Stimulated activated CD8-positive, alpha-beta memory T cell treated with anti-CD3 and anti-CD28 coated beads, Interleukin-12 subunit alpha, Interleukin-12 subunit beta, amount 100 ng/mL, for 1 hour (primary cell): ENCODE measurements at regions not wholly inside any gene's neighbourhood (a gene's known extent, or its start where the extent isn't known, plus 50 kb on each side); places are given as distances from the start of the nearest gene placed in this dataset.

ENCODE experiments used
- DNase-seq: peaks from one replicate; pipeline ENCODE4 v3.0.0-alpha.2; 2020; ENCODE audit warnings: low read depth

DNA sequence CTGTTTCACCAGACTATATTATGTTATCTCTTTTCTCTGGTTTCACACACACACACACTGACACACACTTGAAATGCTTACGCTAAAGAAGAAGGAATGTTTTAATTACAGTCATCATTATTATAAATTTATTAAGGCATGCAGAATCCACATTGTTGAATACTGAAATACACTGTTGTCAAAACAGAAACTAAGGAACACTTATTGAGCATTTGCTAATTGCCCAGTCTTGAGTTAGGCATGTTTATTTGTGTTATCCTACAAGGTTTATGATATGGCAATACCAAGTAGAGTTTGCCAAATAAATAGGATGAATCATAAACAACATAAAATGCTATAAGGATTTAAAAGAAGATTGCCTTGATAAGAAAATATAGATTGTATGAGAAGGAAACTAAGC lies 917.0 kb upstream of the PIK3C3 start:
- DNase-seq, result no peak

DNA sequence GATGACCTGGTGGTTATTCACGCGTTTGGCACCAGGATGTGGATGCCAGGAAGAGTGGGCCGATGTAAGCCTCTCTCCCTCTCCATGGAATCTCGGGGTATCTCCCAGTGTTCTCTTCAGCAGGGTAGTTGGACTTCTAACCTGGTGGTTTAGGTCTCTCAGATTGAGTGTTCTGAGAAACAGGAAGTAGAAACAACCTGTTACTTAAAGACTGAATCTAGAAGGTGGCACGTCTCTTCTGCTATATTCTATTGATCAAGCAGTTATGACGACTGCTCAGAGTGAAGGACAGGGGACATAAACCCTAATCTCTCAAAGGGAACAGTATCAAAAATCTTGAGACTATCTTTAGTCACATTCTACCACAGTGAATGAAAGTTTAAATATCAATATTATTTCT lies 918.7 kb upstream of the PIK3C3 start:
- no peak for DNase-seq

- DNase-seq, result no peak
Measured at GRCh38 chr18:41034413-41034812, 920.6 kb upstream of the PIK3C3 start.

DNA sequence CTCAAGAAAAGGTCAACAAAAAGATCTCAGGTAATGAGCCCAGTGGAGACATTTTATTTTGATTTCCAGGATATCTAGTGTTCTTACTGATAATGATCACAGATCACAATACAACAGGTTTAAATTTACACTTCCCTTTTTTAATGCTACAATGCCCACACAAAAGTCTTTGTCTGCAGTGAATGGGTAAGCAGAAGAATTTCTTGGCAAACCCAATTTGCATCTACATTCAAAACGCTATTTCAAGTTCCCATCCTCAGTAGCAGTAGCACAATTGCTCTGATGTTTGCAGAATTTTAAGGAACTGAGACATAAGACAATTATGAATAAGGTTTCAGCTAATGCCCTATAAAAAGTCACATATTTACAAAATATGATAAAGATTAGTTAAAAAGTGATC lies 929.4 kb upstream of the PIK3C3 start:
- DNase-seq, result no peak

GRCh38 chr18:41024792-41025191 lies 930.2 kb upstream of the PIK3C3 start:
- DNase-seq, result no peak

DNA sequence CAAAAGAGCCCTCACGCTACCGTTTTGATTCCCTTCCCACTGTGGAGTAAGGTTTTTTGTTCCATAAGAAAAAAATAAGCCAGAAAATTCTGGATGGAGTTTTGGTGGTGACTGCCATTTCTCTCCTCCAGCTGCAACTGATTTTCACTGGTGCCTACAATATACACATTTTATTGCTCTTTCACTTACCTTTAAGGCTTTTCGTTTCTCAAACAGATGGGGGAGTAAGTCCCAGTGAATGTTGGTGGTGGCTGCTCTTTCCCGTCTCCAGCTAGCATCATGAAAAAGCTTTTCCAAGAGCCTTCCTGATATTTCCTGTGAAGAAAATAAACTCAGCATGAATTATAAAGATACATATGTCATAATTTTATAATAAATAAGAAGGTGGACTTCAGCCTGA lies 932.5 kb upstream of the PIK3C3 start:
- no peak for DNase-seq

GRCh38 chr18:41021089-41021488 lies 933.9 kb upstream of the PIK3C3 start:
- DNase-seq, result no peak

GRCh38 chr18:41012194-41012593 lies 942.8 kb upstream of the PIK3C3 start:
- no peak for DNase-seq

- no peak for DNase-seq
Measured at GRCh38 chr18:41009926-41010325, 945.1 kb upstream of the PIK3C3 start.

GRCh38 chr18:41004324-41004723 lies 950.7 kb upstream of the PIK3C3 start:
- no peak for DNase-seq

DNA sequence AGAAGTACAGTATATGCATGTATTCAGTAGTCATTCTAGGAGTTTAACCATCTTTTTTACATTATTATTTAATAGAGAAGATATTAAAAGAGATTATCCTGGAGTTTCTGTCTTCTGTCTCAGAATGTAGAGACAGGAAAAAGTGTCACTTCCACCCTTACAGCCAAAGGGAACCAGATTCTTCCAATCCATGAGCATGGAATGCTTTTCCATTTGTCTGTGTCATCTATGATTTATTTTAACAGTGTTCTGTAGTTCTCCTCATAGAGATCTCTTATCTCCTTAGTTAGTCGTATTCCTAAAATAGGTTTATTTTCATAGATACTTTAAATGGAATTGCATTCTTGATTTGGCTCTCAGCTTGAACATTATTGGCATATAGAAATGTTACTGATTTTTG lies 959.5 kb upstream of the PIK3C3 start:
- no peak for DNase-seq

DNA sequence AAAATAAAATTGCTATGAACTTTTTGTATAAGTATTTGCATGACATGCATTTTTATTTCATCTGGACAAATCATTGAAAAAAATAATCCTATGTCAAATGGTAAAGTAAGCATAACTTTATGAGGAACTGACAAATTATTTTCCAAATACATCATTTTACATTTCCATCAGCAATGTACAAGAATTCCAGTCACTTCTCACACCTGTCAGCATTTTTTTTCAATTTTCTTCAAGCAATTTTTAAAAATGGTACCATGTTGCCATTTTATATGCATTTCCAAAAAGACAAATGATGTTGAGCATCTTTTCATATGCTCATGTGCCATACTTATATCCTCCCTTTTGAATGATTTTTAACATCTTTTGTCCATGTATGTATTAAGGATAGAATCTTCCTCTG lies 961.7 kb upstream of the PIK3C3 start:
- no peak for DNase-seq

DNA sequence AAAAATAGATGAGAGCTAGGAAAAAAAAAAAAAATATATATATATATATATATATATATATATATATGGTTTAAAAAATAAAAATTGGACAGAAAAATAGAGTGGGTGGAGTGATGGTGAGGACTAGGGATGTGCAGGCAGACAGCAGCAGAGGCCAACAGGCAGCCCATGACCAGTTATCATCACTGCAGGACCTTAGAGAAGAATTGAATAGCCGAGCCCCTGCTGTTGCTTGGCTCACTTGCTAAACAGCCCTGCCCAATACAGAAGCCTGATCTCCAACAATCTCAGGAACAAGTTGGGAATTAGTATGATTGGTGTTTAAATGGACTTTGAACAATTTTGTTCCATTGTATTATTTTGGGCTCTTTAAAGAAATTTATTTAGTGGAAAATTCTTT lies 967.5 kb upstream of the PIK3C3 start:
- DNase-seq, result no peak

DNA sequence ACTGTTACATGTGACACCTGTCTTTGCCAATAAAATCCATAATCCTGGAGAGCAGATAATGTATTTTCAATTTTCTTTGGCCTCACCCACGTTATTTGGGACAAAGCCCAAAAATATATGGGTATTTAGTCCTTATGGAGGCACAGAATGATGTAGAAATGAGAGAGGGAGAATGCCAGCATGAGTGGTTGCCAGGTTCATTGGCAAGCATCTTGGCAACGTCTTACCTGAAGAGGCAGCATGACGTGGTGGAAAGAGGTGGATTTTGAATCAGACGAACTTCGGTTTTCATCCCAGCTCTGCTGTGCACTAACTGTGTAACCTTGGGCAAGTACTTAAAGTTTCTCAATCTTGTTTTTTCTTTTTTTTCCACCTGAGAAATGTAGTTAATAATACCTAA lies 969.6 kb upstream of the PIK3C3 start:
- no peak for DNase-seq

DNA sequence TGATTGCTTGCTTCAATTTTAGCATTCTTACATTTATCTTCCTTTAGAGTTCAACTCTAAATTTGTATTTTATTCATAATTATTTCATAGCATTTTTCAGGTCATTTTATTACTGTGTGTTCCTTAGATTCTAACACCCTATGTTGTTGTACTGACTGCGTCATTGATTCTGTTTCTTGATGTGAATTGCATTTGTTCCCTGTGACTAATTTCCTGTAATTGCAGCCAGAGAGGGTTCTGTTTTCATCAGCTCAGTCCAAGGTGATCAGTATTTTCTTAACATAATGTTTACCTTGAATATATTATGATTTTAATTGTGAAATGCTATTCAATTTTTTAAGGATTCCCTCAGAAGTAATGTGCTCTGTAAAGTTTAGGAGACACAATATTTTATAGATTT lies 970.2 kb upstream of the PIK3C3 start:
- DNase-seq, result no peak

DNA sequence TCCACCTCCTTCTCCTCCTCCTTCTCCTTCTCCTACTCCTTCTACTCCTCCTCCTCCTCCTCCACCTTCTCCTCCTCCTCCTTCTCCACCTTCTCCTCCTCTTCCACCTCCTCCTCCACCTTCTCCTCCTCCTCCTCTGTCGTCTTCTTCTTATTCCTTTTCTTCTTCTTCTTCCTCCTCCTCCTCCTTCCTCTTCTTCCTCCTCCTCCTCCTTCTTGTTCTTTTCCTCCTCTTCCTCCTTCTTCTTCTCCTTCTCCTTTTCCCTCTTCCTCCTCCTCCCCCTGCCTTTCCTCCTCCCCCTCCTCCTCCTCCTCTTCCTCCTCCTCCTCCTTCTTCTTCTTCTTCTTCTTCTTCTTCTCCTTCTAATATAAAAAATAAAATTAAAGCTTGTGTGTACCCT lies 971.2 kb upstream of the PIK3C3 start:
- no peak for DNase-seq

DNA sequence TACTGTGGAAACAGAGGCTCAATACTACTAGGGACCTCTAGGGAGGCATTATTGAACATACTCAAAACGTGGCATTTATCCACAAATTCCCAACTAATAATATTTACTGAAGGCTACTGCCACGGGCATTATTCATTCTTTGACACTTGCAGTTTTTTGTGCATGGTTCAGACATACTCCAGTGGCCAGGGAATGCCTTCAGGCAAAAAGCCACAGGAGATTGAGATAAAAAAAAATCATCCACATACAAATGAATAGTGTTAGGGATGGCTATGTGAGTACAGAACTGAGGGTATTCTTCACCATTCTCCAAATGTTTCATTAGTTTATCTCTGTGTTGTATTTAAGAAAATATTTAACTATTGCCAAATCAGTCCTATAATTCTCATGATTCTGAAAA lies 974.9 kb upstream of the PIK3C3 start:
- DNase-seq, result no peak

GRCh38 chr18:40976050-40976449 lies 979.0 kb upstream of the PIK3C3 start:
- DNase-seq, result no peak

GRCh38 chr18:40974448-40974847 lies 980.6 kb upstream of the PIK3C3 start:
- no peak for DNase-seq

DNA sequence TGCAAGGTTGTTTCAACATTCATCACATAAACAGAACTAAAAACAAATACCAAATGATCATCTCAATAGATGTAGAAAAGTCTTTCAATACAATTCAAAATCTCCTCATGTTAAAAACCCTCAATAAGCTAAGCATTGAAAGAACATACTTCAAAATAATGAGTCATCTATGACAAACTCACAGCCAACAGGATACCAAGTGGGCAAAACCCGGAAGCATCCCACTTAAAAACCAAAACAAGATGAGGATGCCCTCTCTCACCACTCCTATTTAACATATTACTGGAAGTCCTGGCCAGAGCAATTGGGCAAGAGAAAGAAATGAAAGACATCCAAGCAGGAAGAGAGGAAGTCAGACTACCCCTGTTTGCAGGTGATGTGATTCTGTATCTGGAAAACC lies 992.2 kb upstream of the PIK3C3 start:
- DNase-seq, result no peak

DNA sequence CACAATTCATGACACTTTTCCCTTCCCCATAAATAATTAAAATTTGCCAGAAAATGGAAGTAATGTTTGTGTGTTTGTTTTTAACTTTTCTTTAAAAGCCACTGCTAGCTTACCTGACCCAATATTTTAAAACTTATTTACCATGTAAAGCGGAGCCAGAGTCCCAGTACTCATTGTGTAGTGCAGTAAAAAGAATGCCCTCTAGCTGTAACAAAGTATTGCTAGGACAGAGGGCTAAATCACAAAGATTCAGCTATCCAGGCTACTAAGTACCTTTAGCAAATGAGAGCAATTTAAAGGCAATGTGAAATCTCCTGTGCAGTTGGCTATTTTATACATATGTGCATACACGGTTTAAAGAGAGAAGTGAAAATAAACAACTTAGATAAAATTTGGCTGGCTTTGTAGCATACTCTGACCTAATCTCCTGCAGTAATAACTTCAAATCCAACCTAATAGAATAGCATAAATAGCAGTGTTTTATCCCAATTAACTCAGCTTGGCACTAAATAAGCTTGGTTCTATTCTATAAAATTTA lies 997.4 kb upstream of the PIK3C3 start:
- no peak for DNase-seq

- DNase-seq, result no peak
Measured at GRCh38 chr18:40956213-40956612, 998.8 kb upstream of the PIK3C3 start.

GRCh38 chr18:40955351-40955750 lies 999.7 kb upstream of the PIK3C3 start:
- no peak for DNase-seq

- DNase-seq, result no peak
Measured at GRCh38 chr18:40949114-40949950, 1005.7 kb upstream of the PIK3C3 start.
